SK-N-SH treated with all-trans-retinoic acid at 6 μM for 48 hours (cell line): ENCODE measurements at regions not wholly inside any gene's neighbourhood (a gene's known extent, or its start where the extent isn't known, plus 50 kb on each side); places are given as distances from the start of the nearest gene placed in this dataset.

Experiments used
- ATAC-seq: fragments of 200-7000 bp; cut with Tn5 transposase; 3 replicates; pipeline ENCODE4 v1.9.1; 2020; ENCODE audit warnings: mild to moderate bottlenecking, moderate library complexity
- ARNTL ChIP-seq: fragments of 450-650 bp; formaldehyde crosslinking; IDR thresholded peaks from 2 replicates; pipeline ENCODE4 v1.5.0; 2020; ENCODE audit warnings: low read depth, mild to moderate bottlenecking, moderate library complexity, borderline replicate concordance
- BACH2 ChIP-seq: fragments of 250-450 bp; sonication (Bioruptor Pico); IDR thresholded peaks from 2 replicates; pipeline ENCODE4 v1.9.0; 2021; ENCODE audit warnings: mild to moderate bottlenecking, borderline replicate concordance
- CSDC2 ChIP-seq: fragments of 250-450 bp; sonication (Bioruptor Pico); IDR thresholded peaks from 2 replicates; pipeline ENCODE4 v1.5.0; 2020; ENCODE audit warnings: mild to moderate bottlenecking, moderate library complexity
- CSRNP3 ChIP-seq: fragments of 250-450 bp; sonication (Bioruptor Pico); IDR thresholded peaks from 2 replicates; pipeline ENCODE4 v1.5.1; 2021; ENCODE audit warnings: mild to moderate bottlenecking, moderate library complexity
- ESRRG ChIP-seq: fragments of 250-450 bp; sonication (Bioruptor Pico); IDR thresholded peaks from 2 replicates; pipeline ENCODE4 v1.6.1; 2021; ENCODE audit warnings: mild to moderate bottlenecking
- GLIS3 ChIP-seq: fragments of 250-450 bp; sonication (Bioruptor Pico); IDR thresholded peaks from 2 replicates; pipeline ENCODE4 v1.5.0; 2020; ENCODE audit warnings: mild to moderate bottlenecking, moderate library complexity
- ISL1 ChIP-seq: fragments of 250-450 bp; sonication (Bioruptor Pico); IDR thresholded peaks from 2 replicates; pipeline ENCODE4 v2.1.2; 2022; ENCODE audit warnings: mild to moderate bottlenecking, moderate library complexity
- OSR1 ChIP-seq: fragments of 250-450 bp; sonication (Bioruptor Pico); IDR thresholded peaks from 2 replicates; pipeline ENCODE4 v1.8.0; 2022; ENCODE audit warnings: moderate library complexity, mild to moderate bottlenecking, inconsistent platforms
- PATZ1 ChIP-seq: fragments of 250-450 bp; sonication (Bioruptor Pico); IDR thresholded peaks from 2 replicates; pipeline ENCODE4 v1.8.0; 2020; ENCODE audit warnings: mild to moderate bottlenecking, moderate library complexity, borderline replicate concordance
- PPARA ChIP-seq: fragments of 250-450 bp; sonication (Bioruptor Pico); IDR thresholded peaks from 2 replicates; pipeline ENCODE4 v1.5.0; 2020; ENCODE audit warnings: mild to moderate bottlenecking, borderline replicate concordance
- RARB ChIP-seq: fragments of 250-450 bp; sonication (Bioruptor Pico); IDR thresholded peaks from 2 replicates; pipeline ENCODE4 v1.8.0; 2021; ENCODE audit warnings: mild to moderate bottlenecking, moderate library complexity
- SNAI2 ChIP-seq: fragments of 250-450 bp; sonication (Bioruptor Pico); IDR thresholded peaks from 2 replicates; pipeline ENCODE4 v1.5.0; 2020; ENCODE audit warnings: mild to moderate bottlenecking, moderate library complexity
- TCF4 ChIP-seq: fragments of 250-450 bp; sonication (Bioruptor Pico); IDR thresholded peaks from 2 replicates; pipeline ENCODE4 v1.8.0; 2021; ENCODE audit warnings: mild to moderate bottlenecking, moderate library complexity, borderline replicate concordance
- TSHZ2 ChIP-seq: fragments of 250-450 bp; sonication (Bioruptor Pico); IDR thresholded peaks from 2 replicates; pipeline ENCODE4 v1.5.0; 2020; ENCODE audit warnings: mild to moderate bottlenecking, moderate library complexity
- ZC3H10 ChIP-seq: fragments of 250-450 bp; sonication (Bioruptor Pico); IDR thresholded peaks from 2 replicates; pipeline ENCODE4 v1.5.1; 2021; ENCODE audit warnings: mild to moderate bottlenecking, moderate library complexity
- ZFP3 ChIP-seq: fragments of 250-450 bp; sonication (Bioruptor Pico); IDR thresholded peaks from 2 replicates; pipeline ENCODE4 v1.5.0; 2020; ENCODE audit warnings: mild to moderate bottlenecking, moderate library complexity
- ZFP30 ChIP-seq: fragments of 450-650 bp; formaldehyde crosslinking; IDR thresholded peaks from 2 replicates; pipeline ENCODE4 v1.5.0; 2022; ENCODE audit warnings: mild to moderate bottlenecking, moderate library complexity
- ZNF565 ChIP-seq: fragments of 450-650 bp; formaldehyde crosslinking; conservative IDR thresholded peaks from 2 replicates; pipeline ENCODE4 v1.5.0; 2020; ENCODE audit warnings: low read depth, mild to moderate bottlenecking, moderate library complexity
- ZNF70 ChIP-seq: fragments of 450-650 bp; formaldehyde crosslinking; IDR thresholded peaks from 2 replicates; pipeline ENCODE4 v1.5.0; 2020; ENCODE audit warnings: mild to moderate bottlenecking, moderate library complexity
- ZNF8 ChIP-seq: fragments of 450-650 bp; formaldehyde crosslinking; IDR thresholded peaks from 2 replicates; pipeline ENCODE4 v1.5.0; 2020; ENCODE audit warnings: mild to moderate bottlenecking, moderate library complexity
- TF ChIP-seq, protein P1 (sequence below): fragments of 250-450 bp; sonication (Bioruptor Pico); IDR thresholded peaks from 2 replicates; pipeline ENCODE4 v1.8.0; 2021; ENCODE audit warnings: low read depth, mild to moderate bottlenecking, moderate library complexity, borderline replicate concordance

DNA sequence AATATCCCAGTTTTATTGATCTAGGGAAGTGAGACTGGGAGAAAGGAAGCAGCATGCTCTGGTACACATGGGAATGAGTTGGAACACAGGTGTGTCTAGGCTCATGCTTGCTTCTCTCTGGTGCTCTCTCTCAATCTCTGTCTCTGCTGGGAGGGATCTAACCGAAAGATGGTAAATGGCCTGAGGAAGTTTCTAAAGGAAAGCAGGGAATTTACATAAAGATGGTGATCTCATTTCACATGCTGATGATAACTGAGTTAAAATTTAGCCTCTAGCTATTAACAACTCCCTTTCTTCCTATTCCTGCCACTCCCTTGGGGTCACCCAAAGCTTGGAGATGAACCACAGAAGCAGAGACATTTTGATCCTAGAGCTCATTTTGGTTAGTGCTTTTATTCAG, 436.2 kb downstream of the SH3GL2 start (continued):
- TF ChIP-seq PATZ1 (CRISPR knock-in tag) (no peak), RARB (CRISPR knock-in tag) (no peak), ZNF8 (CRISPR knock-in tag) (no peak), ISL1 (CRISPR knock-in tag) (no peak), BACH2 (CRISPR knock-in tag) (no peak)
- TF ChIP-seq, all 23 proteins: peak for 0

DNA sequence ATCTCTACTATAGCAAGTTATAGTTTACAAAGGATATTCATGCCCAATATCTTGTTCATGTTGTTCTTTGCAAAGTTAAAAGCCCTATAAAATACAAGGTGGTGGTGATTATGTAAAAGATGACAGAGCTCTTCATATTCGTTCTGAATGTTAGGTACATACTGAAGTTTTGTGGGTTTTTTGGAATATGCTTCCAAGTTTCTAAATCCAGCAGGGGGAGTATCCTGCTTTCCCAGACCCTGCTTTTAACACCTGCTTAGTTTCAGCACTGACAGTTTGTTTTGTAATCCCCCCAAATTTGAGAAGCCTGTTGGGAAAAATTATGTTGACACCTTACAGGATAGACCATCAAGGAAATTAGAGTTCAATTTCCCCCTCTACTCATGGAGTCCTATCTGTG, 438.3 kb downstream of the SH3GL2 start:
- no peak for ATAC-seq
- no peak for TF ChIP-seq PATZ1 (CRISPR knock-in tag)
- TF ChIP-seq TSHZ2 (CRISPR knock-in tag), result no peak
- TF ChIP-seq ZNF8 (CRISPR knock-in tag), result no peak
- TF ChIP-seq ARNTL, result no peak
- TF ChIP-seq BACH2 (CRISPR knock-in tag), result no peak
- no peak for TF ChIP-seq GLIS3 (CRISPR knock-in tag)
- TF ChIP-seq CSDC2 (CRISPR knock-in tag), result no peak
- TF ChIP-seq ZFP30, result no peak

DNA sequence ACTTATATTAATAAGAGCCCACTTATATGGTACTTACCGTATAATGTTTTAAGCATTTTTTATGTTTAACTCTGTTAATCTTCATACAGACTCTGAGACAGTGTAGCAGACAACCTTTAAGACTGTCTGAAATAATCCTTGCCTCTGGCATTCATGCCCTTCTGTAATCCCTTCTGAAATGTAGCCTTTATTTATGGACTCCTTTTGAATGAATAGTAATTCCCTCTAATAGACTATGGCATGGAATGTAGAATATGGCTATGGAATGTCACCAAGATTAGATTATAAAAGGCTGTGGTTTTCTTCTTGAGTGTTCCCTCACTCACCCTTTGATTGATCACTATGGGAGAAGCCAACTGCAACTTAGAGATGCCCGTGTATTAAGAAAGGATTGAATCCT, 439.4 kb downstream of the SH3GL2 start:
- no peak for TF ChIP-seq CSDC2 (CRISPR knock-in tag)
- TF ChIP-seq ISL1 (CRISPR knock-in tag), result no peak
- no peak for TF ChIP-seq ESRRG (CRISPR knock-in tag)
- TF ChIP-seq ZNF565 (CRISPR knock-in tag), result no peak
- TF ChIP-seq, protein P1, sequence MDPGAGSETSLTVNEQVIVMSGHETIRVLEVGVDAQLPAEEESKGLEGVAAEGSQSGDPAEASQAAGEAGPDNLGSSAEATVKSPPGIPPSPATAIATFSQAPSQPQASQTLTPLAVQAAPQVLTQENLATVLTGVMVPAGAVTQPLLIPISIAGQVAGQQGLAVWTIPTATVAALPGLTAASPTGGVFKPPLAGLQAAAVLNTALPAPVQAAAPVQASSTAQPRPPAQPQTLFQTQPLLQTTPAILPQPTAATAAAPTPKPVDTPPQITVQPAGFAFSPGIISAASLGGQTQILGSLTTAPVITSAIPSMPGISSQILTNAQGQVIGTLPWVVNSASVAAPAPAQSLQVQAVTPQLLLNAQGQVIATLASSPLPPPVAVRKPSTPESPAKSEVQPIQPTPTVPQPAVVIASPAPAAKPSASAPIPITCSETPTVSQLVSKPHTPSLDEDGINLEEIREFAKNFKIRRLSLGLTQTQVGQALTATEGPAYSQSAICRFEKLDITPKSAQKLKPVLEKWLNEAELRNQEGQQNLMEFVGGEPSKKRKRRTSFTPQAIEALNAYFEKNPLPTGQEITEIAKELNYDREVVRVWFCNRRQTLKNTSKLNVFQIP (CRISPR knock-in tag), result no peak
- TF ChIP-seq RARB (CRISPR knock-in tag), result no peak
- TF ChIP-seq ARNTL, result no peak
- no peak for TF ChIP-seq CSRNP3 (CRISPR knock-in tag)
- TF ChIP-seq ZNF70, result no peak
- TF ChIP-seq ZFP30, result no peak
- TF ChIP-seq SNAI2 (CRISPR knock-in tag), result no peak
- no peak for TF ChIP-seq GLIS3 (CRISPR knock-in tag)
- TF ChIP-seq OSR1 (CRISPR knock-in tag), result no peak
- no peak for TF ChIP-seq ZNF8 (CRISPR knock-in tag)
- no peak for TF ChIP-seq ZFP3 (CRISPR knock-in tag)
- ATAC-seq, result no peak

GRCh38 chr9:18018661-18019060, 439.8 kb downstream of the SH3GL2 start:
- no peak for ATAC-seq

More at GRCh38 chr9:18018661-18019060, 439.8 kb downstream of the SH3GL2 start:
- no peak for TF ChIP-seq GLIS3 (CRISPR knock-in tag)
- no peak for TF ChIP-seq TCF4 (CRISPR knock-in tag)
- TF ChIP-seq ZNF565 (CRISPR knock-in tag), result no peak
- no peak for TF ChIP-seq OSR1 (CRISPR knock-in tag)
- TF ChIP-seq ZC3H10 (CRISPR knock-in tag), result no peak
- TF ChIP-seq SNAI2 (CRISPR knock-in tag), result no peak
- TF ChIP-seq PPARA (CRISPR knock-in tag), result no peak
- TF ChIP-seq, protein P1 (CRISPR knock-in tag), result no peak
- TF ChIP-seq ZFP3 (CRISPR knock-in tag), result no peak
- TF ChIP-seq ZNF8 (CRISPR knock-in tag), result no peak
- TF ChIP-seq ZFP30, result no peak
- no peak for TF ChIP-seq CSDC2 (CRISPR knock-in tag)
- no peak for TF ChIP-seq PATZ1 (CRISPR knock-in tag)
